DMS114 treated with DMSO at 0.1 percent for 48 hours (cell line): ENCODE measurements at regions not wholly inside any gene's neighbourhood (a gene's known extent, or its start where the extent isn't known, plus 50 kb on each side); places are given as distances from the start of the nearest gene placed in this dataset.
"Not testable (repeated sequence)": the region's sequence is repeated elsewhere in the genome, so short reads cannot be mapped to it uniquely, and the experiment has no call there.

Source experiments
- DNase-seq: peaks from one replicate; lab custom pipeline; 2025; ENCODE audit not compliant: unreplicated experiment; lab: John Stamatoyannopoulos, UW

GRCh38 chr10:3281941-3282673 lies 109.5 kb upstream of the PITRM1 start:
- no peak for DNase-seq

DNA sequence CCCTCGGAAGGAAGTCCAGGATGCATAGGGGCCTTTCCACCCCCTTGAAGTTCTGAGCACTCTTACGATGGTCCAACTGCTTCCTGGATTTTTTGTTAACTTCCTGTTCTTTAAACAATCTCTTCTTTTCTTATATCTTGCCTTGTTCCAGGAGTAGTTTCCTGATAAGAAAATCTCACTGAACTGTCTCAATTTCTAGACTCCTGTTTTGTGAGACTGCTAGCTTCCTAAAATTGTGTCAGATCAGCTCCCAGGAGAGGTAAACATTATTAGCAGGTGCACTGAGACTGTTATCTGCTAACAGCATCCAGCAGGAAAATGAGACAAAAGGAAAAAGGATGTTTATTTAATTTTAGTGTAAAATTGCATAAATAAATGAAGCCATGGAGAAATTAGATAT lies 106.2 kb upstream of the PITRM1 start:
- no peak for DNase-seq

DNA sequence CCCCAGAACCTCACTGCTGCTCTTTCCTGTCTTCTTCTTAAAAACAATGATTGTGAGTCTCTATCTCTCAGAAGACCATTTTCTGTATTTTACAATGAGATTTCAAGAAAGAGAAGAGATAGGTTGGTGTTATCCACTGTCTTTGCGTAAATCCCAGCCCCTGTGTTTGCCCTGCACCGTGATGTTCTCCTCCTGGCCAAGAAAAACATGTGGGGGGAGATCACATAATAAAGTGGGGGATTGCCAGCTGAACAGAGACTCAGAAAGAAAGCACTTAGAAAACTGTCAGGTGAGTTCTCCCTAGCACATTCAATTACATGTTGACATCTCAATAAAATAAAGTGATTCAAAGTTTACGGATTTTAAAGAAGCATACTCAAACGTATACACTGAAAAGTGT lies 105.0 kb upstream of the PITRM1 start:
- no peak for DNase-seq

DNA sequence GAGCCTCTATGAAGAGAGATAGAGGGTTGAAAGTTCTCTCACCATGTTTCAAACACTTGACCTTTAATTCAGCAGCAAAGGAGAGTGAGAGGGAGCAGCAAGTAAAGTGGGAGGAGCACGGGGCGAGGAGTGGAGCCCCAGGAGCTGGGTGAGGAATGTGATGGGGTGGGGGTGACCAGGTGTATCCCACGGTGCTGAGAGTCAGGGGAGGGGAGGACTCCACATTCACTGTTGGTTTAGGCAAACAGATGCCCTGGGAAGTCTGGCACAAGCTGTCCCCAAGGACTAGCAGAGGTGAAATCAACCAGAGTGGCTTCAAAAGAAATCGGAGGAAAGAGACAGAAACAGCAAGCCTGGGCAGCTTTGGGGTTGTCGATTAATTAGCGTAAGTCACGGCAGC lies 101.8 kb upstream of the PITRM1 start:
- no peak for DNase-seq

DNA sequence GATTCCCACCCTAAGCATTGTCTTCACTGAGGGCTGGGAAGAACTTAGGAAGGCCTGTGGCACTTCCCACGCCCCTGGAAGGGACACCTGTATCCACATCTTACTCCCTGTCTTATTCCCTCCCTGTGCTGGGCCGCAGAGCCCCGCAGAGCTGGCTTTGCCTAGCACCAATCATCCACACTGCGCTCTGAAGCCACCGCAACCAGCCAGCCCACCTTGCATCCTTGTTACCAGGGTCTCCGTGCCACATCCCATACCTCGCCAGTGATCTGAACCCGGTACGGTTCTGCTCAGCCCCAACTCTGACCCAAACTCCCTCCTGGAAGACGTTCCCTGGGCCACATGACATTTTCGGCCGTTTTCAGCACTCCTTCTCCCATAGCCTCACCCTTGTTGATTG lies 101.4 kb upstream of the PITRM1 start:
- no peak for DNase-seq

DNA sequence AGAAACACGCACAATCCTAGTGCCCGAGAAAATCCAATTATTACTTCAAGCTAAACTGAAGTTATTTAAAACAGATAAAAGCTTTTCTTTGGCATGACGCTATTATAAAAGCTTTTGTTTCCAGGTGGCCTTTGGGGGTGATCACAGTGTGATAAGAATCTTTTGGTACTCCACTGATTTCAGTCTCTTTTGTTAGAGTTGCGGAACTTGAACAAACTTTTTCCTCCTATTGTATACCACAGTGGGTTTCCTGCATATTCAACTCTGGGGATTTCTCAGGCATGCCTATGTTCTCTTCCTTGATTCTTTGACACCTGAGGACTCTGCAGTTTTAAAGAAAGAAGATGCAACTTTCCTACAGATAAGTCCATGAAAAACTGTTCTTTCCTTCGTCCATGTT lies 99.7 kb upstream of the PITRM1 start:
- DNase-seq: no peak

DNA sequence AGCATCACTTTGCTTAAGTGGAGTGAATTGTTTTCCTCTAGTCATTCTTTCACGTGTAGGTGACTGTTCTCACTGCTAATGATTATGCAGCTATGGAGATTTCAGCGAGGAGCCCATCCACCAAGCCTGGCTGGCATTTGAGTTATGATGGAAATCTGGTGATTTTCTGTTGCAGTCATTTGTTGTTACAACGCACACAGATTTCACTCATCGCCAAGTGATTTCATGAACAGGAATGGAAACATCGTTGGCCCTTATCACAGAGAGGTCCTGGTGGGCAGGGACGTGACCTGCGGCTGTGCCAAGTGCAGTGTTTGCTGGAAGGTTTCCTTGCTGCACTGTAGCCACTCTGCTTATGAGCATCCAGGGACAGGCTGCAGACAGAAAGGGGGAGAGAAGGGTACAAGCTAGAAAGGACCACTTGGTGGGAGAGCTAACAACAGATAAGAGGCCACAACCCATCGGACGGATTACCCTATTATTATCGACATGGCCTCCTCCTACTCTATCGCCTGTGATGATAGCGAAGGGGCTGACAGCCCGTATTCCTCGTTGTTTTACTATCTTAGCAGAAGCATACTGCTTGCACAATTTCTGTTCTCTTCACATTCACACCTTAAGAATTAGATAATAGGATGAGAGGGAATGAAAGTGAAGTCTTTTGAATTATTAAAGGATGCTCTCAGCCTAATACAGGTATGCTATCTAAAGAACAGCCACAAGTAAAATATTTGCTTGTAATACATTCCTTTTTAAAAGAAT lies 99.0 kb upstream of the PITRM1 start:
- no peak for DNase-seq

DNA sequence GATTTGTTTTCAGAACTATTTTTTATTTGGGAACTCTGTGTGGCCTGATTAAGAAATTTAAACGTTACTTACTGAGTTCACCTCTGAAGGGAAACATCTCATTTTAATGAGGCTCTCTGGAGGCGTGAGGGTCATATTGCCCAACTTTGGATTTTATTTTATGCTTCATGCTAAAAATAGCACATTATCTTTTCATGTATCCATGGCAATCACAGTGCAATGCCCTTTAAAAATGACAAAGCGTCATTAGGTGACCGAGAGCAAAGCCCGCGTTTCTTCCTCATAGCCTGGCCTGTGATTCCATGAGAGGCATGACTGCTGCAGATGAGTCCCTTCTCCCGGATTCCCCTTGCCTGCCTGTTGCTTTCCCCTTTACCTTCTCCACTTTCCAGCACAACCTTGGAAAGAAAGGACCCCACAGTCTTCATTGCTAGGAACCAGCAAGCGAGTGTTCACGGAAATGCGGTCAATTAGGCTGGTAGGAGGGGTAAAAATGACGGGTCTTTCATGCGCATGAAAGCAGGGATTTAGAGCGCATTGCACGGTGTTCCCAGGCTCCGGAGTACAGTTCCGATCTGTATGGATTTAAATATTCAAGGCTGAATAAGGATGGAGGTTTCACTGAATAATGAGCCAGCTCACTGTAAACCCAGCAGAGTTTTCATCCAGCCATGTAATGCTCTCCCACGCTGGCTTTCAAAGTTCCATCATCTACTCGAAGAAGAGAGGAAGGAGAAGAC lies 98.2 kb upstream of the PITRM1 start:
- no peak for DNase-seq

GRCh38 chr10:3268025-3268424 lies 95.4 kb upstream of the PITRM1 start:
- DNase-seq: no peak

DNA sequence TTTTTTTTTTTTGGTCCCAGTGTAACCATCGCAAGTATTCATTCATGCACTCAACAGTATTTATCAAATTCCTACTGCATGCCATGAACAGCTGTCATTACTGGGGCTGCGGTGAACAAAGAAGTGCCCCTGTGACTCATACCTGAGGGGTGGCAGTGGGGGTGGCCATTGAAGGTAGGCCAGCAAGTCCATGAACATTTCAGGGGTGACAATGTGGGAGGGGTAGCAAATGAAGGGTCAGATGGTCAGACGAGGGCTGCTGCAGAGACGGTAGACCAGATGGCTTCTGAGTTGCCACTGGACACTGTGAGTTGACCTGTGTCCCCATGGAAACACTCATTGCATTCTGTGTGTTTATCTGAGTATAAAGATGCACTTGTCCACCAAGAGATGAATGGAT lies 92.5 kb upstream of the PITRM1 start:
- no peak for DNase-seq

- no peak for DNase-seq
Measured at GRCh38 chr10:3264161-3264761, 91.7 kb upstream of the PITRM1 start.

GRCh38 chr10:3263747-3264146 lies 91.2 kb upstream of the PITRM1 start:
- no peak for DNase-seq

- no peak for DNase-seq
Measured at GRCh38 chr10:3263082-3263481, 90.5 kb upstream of the PITRM1 start.

DNA sequence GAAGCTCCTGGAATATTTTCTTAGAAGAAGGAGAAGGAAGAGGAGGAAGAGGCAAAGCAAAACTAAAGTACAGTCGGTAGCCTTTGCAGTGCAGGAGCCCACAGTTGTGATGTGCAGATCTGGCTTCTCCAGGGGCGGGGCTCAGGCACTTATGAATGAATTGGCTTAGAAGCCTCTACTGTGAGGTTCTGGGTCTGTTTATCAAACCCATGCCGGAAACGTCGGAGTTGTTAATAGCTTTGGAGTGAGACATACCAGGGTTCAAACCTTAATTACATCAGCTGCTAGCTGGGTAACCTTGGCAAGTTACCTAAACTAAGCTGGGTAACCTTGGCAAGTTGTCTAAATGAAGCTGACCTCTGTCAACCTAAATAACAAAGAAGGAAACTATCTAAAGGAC lies 89.3 kb upstream of the PITRM1 start:
- DNase-seq: no peak

DNA sequence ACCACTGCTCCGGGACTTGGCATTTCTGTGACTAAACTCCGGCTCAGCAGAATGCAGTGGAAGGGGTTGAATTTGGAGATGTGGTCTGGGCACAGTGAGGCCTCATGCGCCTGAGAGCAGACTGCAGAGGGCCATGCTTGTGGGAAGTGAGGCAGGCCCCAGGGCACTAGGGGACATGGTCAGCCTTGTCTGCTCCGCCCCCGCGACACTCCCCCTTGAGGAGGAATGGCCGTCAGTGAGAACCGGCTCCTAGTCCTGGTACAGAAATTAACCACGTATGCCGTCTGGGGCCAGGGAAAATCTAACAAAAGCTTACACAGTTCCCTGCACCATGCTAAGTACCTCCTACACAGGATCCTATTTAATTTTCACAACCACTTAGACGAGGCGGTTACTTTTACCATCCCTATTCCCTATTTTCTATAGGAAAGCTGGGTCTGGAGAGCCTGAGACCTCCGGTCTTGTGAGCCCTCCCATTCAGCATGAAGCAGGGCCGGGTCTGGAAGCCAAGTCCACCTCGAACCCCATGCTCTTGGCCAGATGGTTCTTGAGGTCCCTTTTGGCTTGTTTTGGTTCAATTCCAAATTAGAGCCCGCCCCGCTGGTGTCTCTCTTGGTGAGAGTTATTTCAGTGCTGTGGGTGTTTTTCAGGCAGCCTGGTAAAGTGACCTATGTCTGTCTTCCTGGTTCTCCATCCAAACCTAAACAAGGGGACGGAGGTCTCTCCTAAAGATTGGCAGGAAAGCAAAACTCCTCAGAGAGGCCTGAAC lies 87.7 kb upstream of the PITRM1 start:
- no peak for DNase-seq

GRCh38 chr10:3259499-3259898 lies 86.9 kb upstream of the PITRM1 start:
- DNase-seq: no peak

GRCh38 chr10:3258394-3258793 lies 85.8 kb upstream of the PITRM1 start:
- DNase-seq: no peak

- DNase-seq: no peak
Measured at GRCh38 chr10:3255616-3256015, 83.0 kb upstream of the PITRM1 start.

GRCh38 chr10:3255075-3255474 lies 82.5 kb upstream of the PITRM1 start:
- DNase-seq: no peak

DNA sequence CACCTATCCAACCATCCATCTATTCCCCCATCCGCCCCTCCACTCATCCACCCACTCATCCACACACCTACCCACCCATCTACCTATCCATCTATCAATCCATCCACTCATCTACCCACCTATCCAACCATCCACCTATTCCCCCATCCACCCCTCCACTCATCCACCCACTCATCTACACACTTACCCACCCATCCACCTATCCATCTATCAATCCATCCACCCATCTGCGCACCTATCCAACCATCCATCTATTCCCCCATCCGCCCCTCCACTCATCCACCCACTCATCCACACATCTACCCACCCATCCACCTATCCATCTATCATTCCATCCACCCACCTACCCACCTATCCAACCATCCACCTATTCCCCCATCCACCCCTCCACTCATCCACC lies 81.4 kb upstream of the PITRM1 start:
- DNase-seq: not testable (repeated sequence)

DNA sequence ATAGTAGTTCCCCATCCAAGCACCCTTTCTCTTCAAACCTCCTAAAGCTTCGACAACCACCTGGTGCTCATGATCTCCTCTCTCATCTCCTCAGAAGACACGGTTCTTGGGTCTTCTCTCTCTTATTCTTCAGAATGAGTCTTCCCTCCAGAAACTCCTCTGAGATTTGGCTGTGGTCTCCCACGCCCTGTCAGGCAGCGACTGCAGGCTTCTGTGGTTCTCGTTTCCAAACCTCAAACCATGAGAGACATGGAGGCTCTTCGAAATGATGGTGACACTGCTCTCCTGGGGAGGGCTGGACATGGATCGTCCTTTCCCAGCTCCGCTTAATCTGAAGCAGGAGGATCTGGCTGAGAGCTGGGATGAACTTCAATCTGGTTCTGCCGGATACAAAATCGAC lies 78.6 kb upstream of the PITRM1 start:
- DNase-seq: no peak
